ENCODE measurements at regions not wholly inside any gene's neighbourhood (a gene's known extent, or its start where the extent isn't known, plus 50 kb on each side); places are given as distances from the start of the nearest gene placed in this dataset.
"Not testable (repeated sequence)": the region's sequence is repeated elsewhere in the genome, so short reads cannot be mapped to it uniquely, and the experiment has no call there.

DNA sequence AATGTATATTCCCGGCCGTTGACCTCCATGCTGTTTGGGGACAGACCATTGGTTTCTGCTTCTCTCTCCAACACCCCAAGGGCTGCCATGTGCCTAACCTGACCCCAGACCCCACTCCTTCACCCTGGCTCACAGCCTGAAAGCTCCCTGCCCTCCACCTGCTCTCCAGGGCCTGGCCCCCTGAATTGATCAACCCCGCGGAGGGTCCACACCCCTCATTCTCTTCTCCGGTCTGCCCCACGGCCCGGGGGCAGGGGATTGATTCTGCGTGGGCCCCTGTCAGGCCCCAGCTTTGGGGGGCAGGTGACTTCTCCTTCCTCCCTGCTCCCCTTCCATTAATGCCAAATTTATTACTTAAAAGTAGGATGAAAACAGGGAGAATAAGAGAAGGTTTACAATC lies 113.3 kb downstream of the CRLF3 start:
- TF ChIP-seq, protein P1, sequence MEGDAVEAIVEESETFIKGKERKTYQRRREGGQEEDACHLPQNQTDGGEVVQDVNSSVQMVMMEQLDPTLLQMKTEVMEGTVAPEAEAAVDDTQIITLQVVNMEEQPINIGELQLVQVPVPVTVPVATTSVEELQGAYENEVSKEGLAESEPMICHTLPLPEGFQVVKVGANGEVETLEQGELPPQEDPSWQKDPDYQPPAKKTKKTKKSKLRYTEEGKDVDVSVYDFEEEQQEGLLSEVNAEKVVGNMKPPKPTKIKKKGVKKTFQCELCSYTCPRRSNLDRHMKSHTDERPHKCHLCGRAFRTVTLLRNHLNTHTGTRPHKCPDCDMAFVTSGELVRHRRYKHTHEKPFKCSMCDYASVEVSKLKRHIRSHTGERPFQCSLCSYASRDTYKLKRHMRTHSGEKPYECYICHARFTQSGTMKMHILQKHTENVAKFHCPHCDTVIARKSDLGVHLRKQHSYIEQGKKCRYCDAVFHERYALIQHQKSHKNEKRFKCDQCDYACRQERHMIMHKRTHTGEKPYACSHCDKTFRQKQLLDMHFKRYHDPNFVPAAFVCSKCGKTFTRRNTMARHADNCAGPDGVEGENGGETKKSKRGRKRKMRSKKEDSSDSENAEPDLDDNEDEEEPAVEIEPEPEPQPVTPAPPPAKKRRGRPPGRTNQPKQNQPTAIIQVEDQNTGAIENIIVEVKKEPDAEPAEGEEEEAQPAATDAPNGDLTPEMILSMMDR (conservative IDR thresholded peaks at IDR 0.05), result not testable (repeated sequence)
- not testable (repeated sequence) for TF ChIP-seq ZFX (IDR thresholded peaks at IDR 0.05)
